Anterior cingulate cortex (tissue), 58 donors: ENCODE measurements at regions not wholly inside any gene's neighbourhood (a gene's known extent, or its start where the extent isn't known, plus 50 kb on each side); places are given as distances from the start of the nearest gene placed in this dataset.
"Not testable (repeated sequence)": the region's sequence is repeated elsewhere in the genome, so short reads cannot be mapped to it uniquely, and the experiment has no call there.

Source experiments
- DNase-seq, 58 donors: peaks; one replicate each; lab custom pipeline; 2025; lab: John Stamatoyannopoulos, UW

GRCh38 chr2:239736358-239737143 is 288.6 kb downstream of the NDUFA10 start:
- DNase-seq, result no peak

- no peak for DNase-seq
Measured at GRCh38 chr2:239735829-239736357, 289.2 kb downstream of the NDUFA10 start.

GRCh38 chr2:239735131-239735828 is 289.9 kb downstream of the NDUFA10 start:
- peak in 36 of 58 donors; percentile 15 to 80 (median 46) for DNase-seq

GRCh38 chr2:239734436-239735005 is 290.6 kb downstream of the NDUFA10 start:
- no peak for DNase-seq

GRCh38 chr2:239732666-239733010 is 292.5 kb downstream of the NDUFA10 start:
- no peak for DNase-seq

- no peak for DNase-seq
Measured at GRCh38 chr2:239731998-239732665, 293.0 kb downstream of the NDUFA10 start.

GRCh38 chr2:239731422-239731821 is 293.7 kb downstream of the NDUFA10 start:
- DNase-seq, result no peak

- DNase-seq, result no peak
Measured at GRCh38 chr2:239730897-239731296, 294.2 kb downstream of the NDUFA10 start.

- not testable (repeated sequence) for DNase-seq
Measured at GRCh38 chr2:239730567-239730882, 294.6 kb downstream of the NDUFA10 start.

- no peak for DNase-seq
Measured at GRCh38 chr2:239729681-239730566, 295.2 kb downstream of the NDUFA10 start.

- no peak for DNase-seq
Measured at GRCh38 chr2:239729151-239729550, 296.0 kb downstream of the NDUFA10 start.

GRCh38 chr2:239728751-239729150 is 296.4 kb downstream of the NDUFA10 start:
- no peak for DNase-seq

GRCh38 chr2:239727776-239728600 is 297.2 kb downstream of the NDUFA10 start:
- peak in 40 of 58 donors; percentile 10 to 73 (median 34) for DNase-seq

- DNase-seq, result no peak
Measured at GRCh38 chr2:239727182-239727775, 297.9 kb downstream of the NDUFA10 start.

GRCh38 chr2:239726631-239727181 is 298.4 kb downstream of the NDUFA10 start:
- DNase-seq, result no peak

GRCh38 chr2:239726091-239726591 is 299.0 kb downstream of the NDUFA10 start:
- DNase-seq, result no peak

- no peak for DNase-seq
Measured at GRCh38 chr2:239725551-239725890, 299.6 kb downstream of the NDUFA10 start.

GRCh38 chr2:239724851-239725550 is 300.1 kb downstream of the NDUFA10 start:
- DNase-seq, result no peak
